ENCODE measurements at regions not wholly inside any gene's neighbourhood (a gene's known extent, or its start where the extent isn't known, plus 50 kb on each side); places are given as distances from the start of the nearest gene placed in this dataset.

DNA sequence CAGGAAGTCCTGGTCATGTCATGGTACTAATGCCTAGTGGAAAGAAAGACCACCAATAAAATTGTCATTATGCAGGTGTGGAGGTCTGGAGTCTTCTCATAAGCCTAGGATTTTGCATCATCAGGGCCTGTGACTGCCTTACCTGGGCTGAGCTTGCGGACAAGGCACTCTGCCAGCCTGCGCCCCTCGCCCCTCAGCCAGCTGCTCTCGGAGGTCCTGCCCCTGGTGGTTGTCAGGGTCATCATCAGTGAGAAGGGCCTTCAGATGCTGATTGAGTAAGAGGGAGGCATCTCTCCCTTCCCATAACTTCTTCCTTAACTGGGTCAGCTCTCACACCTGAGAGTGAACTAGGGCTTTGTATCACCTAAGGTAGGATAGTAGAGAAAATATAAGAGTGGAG, 132.8 kb downstream of the DCLK3 start:
- TF ChIP-seq GATA3 (IDR thresholded peaks at IDR 0.05; ENCODE audit: low read depth, low read length) = no peak
- no peak for TF ChIP-seq GATA2 (IDR thresholded peaks at IDR 0.05; ENCODE audit: low read depth, low read length)

All from SH-SY5Y (cell line).